HG03432 (cell line): ENCODE measurements at regions not wholly inside any gene's neighbourhood (a gene's known extent, or its start where the extent isn't known, plus 50 kb on each side); places are given as distances from the start of the nearest gene placed in this dataset.
"Not testable (repeated sequence)": the region's sequence is repeated elsewhere in the genome, so short reads cannot be mapped to it uniquely, and the experiment has no call there.

Experiments
- ATAC-seq: cut with Tn5 transposase; IDR thresholded peaks from one replicate; pipeline ENCODE4 v1.9.1; 2021; ENCODE audit warnings: mild to moderate bottlenecking, moderate library complexity; ENCODE audit not compliant: unreplicated experiment

GRCh38 chr14:49250517-49250916 is 335.7 kb downstream of the RPS29 start:
- ATAC-seq: no peak

GRCh38 chr14:49250109-49250508 is 336.1 kb downstream of the RPS29 start:
- no peak for ATAC-seq

- ATAC-seq: peak; percentile 67
Observed at GRCh38 chr14:49249022-49249421, 337.2 kb downstream of the RPS29 start.

GRCh38 chr14:49243777-49244176 is 342.4 kb downstream of the RPS29 start:
- not testable (repeated sequence) for ATAC-seq

- no peak for ATAC-seq
Observed at GRCh38 chr14:49240383-49240782, 345.8 kb downstream of the RPS29 start.

GRCh38 chr14:49228552-49228951 is 357.6 kb downstream of the RPS29 start:
- no peak for ATAC-seq

GRCh38 chr14:49221316-49221715 is 364.9 kb downstream of the RPS29 start:
- no peak for ATAC-seq

GRCh38 chr14:49220492-49220891 is 365.7 kb downstream of the RPS29 start:
- no peak for ATAC-seq

GRCh38 chr14:49218436-49219092 is 367.6 kb downstream of the RPS29 start:
- no peak for ATAC-seq

- no peak for ATAC-seq
Observed at GRCh38 chr14:49212721-49213120, 373.5 kb downstream of the RPS29 start.

GRCh38 chr14:49209416-49209815 is 376.8 kb downstream of the RPS29 start:
- no peak for ATAC-seq

GRCh38 chr14:49206828-49207227 is 379.4 kb downstream of the RPS29 start:
- ATAC-seq: no peak

GRCh38 chr14:49203676-49204075 is 382.5 kb downstream of the RPS29 start:
- no peak for ATAC-seq

- no peak for ATAC-seq
Observed at GRCh38 chr14:49199159-49199558, 387.0 kb downstream of the RPS29 start.

GRCh38 chr14:49196327-49196726 is 389.9 kb downstream of the RPS29 start:
- no peak for ATAC-seq

- ATAC-seq: no peak
Observed at GRCh38 chr14:49194067-49194466, 392.1 kb downstream of the RPS29 start.

GRCh38 chr14:49193332-49194065 is 392.7 kb downstream of the RPS29 start:
- ATAC-seq: peak; percentile 98

- no peak for ATAC-seq
Observed at GRCh38 chr14:49191380-49191779, 394.8 kb downstream of the RPS29 start.

GRCh38 chr14:49189375-49189774 is 396.8 kb downstream of the RPS29 start:
- no peak for ATAC-seq

- ATAC-seq: no peak
Observed at GRCh38 chr14:49187799-49188198, 398.4 kb downstream of the RPS29 start.

- peak; percentile 99 for ATAC-seq
Observed at GRCh38 chr14:49173765-49174373, 412.3 kb downstream of the RPS29 start.

GRCh38 chr14:49164074-49164473 is 422.1 kb downstream of the RPS29 start:
- ATAC-seq: no peak
